ENCODE measurements at regions not wholly inside any gene's neighbourhood (a gene's known extent, or its start where the extent isn't known, plus 50 kb on each side); places are given as distances from the start of the nearest gene placed in this dataset.
"Not testable (repeated sequence)": the region's sequence is repeated elsewhere in the genome, so short reads cannot be mapped to it uniquely, and the experiment has no call there.

GRCh38 chr2:122562775-122563174, 807.3 kb downstream of the TSN start:
- DNase-seq (ENCODE audit: extremely low read depth, low read depth): no peak
- no peak for TF ChIP-seq CTCF (IDR thresholded peaks at IDR 0.05; ENCODE audit: low read depth, low read length)

GRCh38 chr2:122563781-122564180, 808.3 kb downstream of the TSN start:
- no peak for TF ChIP-seq CTCF (IDR thresholded peaks at IDR 0.05; ENCODE audit: low read depth, low read length)
- DNase-seq (ENCODE audit: extremely low read depth, low read depth): no peak

GRCh38 chr2:122564843-122565242, 809.4 kb downstream of the TSN start:
- no peak for DNase-seq (ENCODE audit: extremely low read depth, low read depth)
- TF ChIP-seq CTCF (IDR thresholded peaks at IDR 0.05; ENCODE audit: low read depth, low read length): no peak

- TF ChIP-seq CTCF (IDR thresholded peaks at IDR 0.05; ENCODE audit: low read depth, low read length): no peak
These were observed 809.9 kb downstream of the TSN start for GRCh38 chr2:122565364-122565763.

GRCh38 chr2:122570641-122571040, 815.2 kb downstream of the TSN start:
- DNase-seq (ENCODE audit: extremely low read depth, low read depth): no peak
- no peak for TF ChIP-seq CTCF (IDR thresholded peaks at IDR 0.05; ENCODE audit: low read depth, low read length)

More at GRCh38 chr2:122565364-122565763, 809.9 kb downstream of the TSN start:
- no peak for DNase-seq (ENCODE audit: extremely low read depth, low read depth)

- not testable (repeated sequence) for DNase-seq (ENCODE audit: extremely low read depth, low read depth)
These were observed 816.0 kb downstream of the TSN start for GRCh38 chr2:122571471-122571870.

- no peak for TF ChIP-seq CTCF (IDR thresholded peaks at IDR 0.05; ENCODE audit: low read depth, low read length)
- DNase-seq (ENCODE audit: extremely low read depth, low read depth): no peak
These were observed 819.6 kb downstream of the TSN start for GRCh38 chr2:122575076-122575475.

GRCh38 chr2:122583159-122583917, 827.9 kb downstream of the TSN start:
- DNase-seq (ENCODE audit: extremely low read depth, low read depth): no peak
- TF ChIP-seq CTCF (IDR thresholded peaks at IDR 0.05; ENCODE audit: low read depth, low read length): no peak
